ENCODE measurements at regions not wholly inside any gene's neighbourhood (a gene's known extent, or its start where the extent isn't known, plus 50 kb on each side); places are given as distances from the start of the nearest gene placed in this dataset.

GRCh38 chr7:142351145-142351544 is 93.3 kb upstream of the PRSS58 start:
- DNase-seq = no peak

DNA sequence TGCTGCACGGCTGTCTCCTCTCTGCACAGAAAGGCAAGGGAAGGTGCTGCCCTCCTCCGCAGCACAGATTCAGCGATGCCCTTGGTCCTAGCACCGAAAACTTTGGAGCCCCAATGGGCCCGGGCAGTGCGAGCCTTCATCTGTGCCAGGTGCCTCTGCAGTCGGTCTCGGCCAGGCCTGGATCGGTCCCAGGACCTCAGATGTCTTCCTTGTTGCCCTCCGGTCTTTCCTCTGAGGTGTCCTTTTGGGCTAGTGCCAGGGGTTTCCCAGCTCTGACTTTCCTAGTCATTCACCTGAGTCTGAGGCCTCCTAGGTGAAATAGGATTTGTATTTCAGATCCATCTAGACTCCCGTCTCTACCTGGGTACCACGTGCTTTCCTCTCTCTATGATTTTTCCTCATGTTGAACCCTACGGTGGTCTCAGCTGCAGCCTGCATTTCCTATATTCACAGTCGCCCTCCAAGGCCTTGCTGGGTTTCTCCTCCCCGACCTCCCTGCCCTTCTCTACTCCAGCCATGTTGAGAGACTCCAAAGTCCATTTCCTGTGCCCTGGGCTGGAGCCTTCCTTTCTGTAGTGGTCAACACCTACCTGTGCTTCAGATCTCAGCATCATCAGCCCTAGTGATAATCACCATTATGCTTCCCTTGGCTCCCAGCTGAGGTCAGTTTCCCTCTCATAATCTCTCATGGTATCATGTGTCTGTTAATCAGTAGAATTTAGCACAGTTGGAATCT is 92.0 kb upstream of the PRSS58 start:
- no peak for DNase-seq

- DNase-seq = no peak
Measured at GRCh38 chr7:142348921-142349405, 91.1 kb upstream of the PRSS58 start.

- no peak for DNase-seq
Measured at GRCh38 chr7:142348100-142348499, 90.2 kb upstream of the PRSS58 start.

- no peak for DNase-seq
Measured at GRCh38 chr7:142347091-142347490, 89.2 kb upstream of the PRSS58 start.

- DNase-seq = no peak
Measured at GRCh38 chr7:142345811-142346210, 88.0 kb upstream of the PRSS58 start.

- no peak for DNase-seq
Measured at GRCh38 chr7:142338633-142339501, 81.0 kb upstream of the PRSS58 start.

- DNase-seq = no peak
Measured at GRCh38 chr7:142337054-142338001, 79.5 kb upstream of the PRSS58 start.

GRCh38 chr7:142334806-142335205 is 76.9 kb upstream of the PRSS58 start:
- DNase-seq = no peak

GRCh38 chr7:142334236-142334635 is 76.4 kb upstream of the PRSS58 start:
- DNase-seq = no peak

GRCh38 chr7:142332421-142332820 is 74.6 kb upstream of the PRSS58 start:
- no peak for DNase-seq

- DNase-seq = no peak
Measured at GRCh38 chr7:142331941-142332340, 74.1 kb upstream of the PRSS58 start.

- DNase-seq = no peak
Measured at GRCh38 chr7:142329062-142329790, 71.4 kb upstream of the PRSS58 start.

GRCh38 chr7:142328551-142328950 is 70.7 kb upstream of the PRSS58 start:
- no peak for DNase-seq

- DNase-seq = no peak
Measured at GRCh38 chr7:142327628-142328405, 70.0 kb upstream of the PRSS58 start.

DNA sequence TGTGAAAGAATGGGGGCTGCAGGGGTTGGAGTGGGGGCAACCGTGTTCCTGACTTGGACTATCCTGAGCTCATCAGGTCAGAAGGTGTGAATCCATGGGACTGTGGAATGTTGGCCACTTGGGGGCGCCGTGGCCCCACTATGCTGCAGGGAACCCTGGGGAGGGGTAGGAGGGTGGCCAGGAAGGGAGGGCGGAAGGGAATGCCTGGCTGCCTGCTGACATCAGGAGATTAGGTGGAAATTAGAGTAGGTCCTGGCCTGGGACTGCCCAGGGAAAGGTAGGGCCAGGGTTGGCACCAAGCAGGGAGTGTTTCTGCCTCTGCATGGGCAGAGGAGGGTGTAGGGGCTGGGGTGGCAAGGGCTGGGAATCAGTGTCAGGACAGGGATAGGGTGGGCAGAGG is 65.8 kb upstream of the PRSS58 start:
- DNase-seq = peak; percentile 35

DNA sequence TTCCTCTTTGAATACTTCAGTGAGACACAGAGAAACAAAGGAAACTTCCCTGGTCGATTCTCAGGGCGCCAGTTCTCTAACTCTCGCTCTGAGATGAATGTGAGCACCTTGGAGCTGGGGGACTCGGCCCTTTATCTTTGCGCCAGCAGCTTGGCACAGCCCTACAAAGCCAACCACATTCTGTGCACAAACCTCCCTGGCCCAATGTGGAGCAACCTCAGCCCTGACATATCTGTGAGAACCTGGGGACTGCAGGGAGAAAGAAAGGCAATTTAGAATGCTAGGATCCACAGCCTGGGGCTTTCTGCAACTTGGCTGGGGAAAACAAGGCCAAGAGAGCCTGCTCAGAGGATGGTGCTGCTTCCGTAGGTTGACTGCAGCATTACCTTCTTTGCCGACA is 63.5 kb upstream of the PRSS58 start:
- no peak for DNase-seq

DNA sequence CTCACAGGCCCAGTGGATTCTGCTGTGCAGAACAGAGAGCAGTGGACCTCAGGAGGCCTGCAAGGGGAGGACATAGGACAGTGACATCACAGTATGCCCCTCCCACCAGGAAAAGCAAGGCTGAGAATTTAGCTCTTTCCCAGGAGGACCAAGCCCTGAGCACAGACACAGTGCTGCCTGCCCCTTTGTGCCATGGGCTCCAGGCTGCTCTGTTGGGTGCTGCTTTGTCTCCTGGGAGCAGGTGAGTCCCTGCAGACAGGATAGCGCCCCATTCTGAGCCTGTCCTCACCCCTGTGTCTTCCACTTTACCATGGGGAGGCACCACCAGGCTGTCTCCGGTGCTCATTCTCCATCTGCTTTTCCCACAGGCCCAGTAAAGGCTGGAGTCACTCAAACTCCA is 63.0 kb upstream of the PRSS58 start:
- DNase-seq = no peak

DNA sequence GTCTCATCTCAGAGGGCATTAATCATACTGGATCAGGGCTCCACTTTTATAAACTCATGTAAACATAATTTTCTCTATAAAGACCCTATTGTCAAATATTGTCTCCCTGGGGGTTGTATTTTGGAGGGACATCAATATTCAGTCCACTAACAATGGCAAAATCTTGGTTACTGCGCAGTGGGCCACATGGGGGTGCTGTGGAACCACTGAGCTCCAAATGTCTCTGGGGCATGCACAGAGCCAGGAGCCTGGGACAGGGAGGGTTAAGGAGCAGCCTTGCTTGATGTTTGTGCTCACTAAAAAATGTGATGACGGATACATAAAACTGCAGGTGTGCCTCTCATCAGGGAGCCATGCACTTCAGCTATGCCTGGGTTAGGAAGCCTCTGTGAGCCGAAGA is 62.1 kb upstream of the PRSS58 start:
- DNase-seq = peak; percentile 50

GRCh38 chr7:142314281-142314680 is 56.4 kb upstream of the PRSS58 start:
- no peak for DNase-seq

DNA sequence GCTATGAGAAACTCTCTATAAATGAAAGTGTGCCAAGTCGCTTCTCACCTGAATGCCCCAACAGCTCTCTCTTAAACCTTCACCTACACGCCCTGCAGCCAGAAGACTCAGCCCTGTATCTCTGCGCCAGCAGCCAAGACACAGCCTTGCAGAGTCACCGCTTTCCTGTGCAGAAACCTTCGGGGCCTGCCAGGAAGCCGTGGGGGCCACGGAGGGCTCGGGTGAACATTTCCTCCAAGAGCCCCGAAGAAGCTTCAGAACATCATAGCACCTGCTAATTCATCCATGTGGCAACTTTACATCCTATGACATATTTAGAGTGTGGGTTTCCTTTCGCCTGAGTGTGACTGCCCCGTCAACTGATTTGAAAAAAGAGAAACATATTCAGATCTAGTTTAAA is 55.7 kb upstream of the PRSS58 start:
- no peak for DNase-seq
